HG03159 (cell line): ENCODE measurements at regions not wholly inside any gene's neighbourhood (a gene's known extent, or its start where the extent isn't known, plus 50 kb on each side); places are given as distances from the start of the nearest gene placed in this dataset.
"Not testable (repeated sequence)": the region's sequence is repeated elsewhere in the genome, so short reads cannot be mapped to it uniquely, and the experiment has no call there.

Experiments
- ATAC-seq: cut with Tn5 transposase; IDR thresholded peaks from one replicate; pipeline ENCODE4 v1.9.1; 2021; ENCODE audit warnings: mild to moderate bottlenecking, moderate library complexity; ENCODE audit not compliant: unreplicated experiment

DNA sequence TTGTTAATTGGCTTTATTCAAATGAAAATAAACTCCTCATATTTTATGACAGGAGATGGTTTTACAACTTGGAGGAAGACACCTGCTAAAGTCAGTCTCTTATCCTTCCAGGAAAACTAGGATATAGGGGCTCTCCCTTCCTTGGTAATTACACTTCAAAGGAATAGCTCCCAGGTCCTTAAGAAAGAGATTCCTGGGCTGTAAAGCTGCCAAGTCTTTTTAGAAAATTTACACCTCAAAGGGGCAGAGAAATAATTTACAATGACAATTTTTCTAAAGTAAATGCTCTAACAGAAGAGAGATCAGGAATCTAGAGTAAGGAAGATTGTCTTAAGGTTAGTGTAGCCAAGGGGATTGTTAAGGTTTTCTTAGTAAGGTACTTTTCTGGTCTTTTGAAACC, 1359.0 kb downstream of the OLFM4 start:
- ATAC-seq: no peak

DNA sequence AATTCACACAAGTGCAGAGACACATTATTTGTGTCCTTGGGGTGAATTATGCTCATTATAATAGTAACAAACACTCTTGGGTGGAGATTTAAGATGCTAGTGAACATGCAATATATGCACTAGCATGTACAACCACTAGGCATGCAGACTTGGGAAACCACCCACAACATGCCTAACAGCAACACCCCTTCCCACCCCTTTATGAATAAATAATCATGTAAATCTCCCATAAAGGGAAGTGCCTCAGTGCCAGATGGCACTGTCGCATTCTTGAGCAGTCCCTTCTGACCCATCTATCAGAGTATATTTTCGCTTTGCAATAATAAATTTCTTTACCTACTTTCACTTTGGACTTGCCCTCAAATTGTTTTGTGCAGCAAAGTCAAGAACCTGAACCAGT, 1362.2 kb downstream of the OLFM4 start:
- no peak for ATAC-seq

DNA sequence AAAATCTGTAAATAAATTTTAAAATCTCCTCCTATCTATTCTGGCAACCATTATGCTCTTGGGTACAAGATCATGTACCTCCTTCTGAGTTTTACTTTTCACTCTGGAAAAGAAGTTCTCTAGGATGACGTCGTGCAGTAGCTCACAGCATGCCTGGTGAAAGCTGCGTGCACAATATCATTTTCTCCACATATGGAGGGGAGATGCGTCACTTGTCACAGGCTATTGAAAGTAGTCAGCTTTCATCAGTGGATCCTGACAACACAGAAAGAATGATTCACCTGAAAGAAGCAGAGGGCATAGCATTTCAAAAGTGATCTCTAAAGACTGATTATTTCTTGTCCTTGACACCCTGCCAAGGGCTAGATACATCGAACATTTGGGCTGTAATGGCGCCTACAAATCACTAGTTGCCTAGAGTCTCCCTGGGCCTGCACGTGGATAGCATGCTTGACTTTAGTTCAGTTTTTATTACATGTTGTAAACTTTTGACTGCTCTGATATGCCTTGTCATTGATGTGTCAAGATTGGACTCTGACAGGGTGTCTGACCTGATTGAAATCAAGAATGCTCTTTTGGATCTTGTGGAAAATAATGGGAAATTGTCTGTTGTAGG, 1365.6 kb downstream of the OLFM4 start:
- no peak for ATAC-seq

DNA sequence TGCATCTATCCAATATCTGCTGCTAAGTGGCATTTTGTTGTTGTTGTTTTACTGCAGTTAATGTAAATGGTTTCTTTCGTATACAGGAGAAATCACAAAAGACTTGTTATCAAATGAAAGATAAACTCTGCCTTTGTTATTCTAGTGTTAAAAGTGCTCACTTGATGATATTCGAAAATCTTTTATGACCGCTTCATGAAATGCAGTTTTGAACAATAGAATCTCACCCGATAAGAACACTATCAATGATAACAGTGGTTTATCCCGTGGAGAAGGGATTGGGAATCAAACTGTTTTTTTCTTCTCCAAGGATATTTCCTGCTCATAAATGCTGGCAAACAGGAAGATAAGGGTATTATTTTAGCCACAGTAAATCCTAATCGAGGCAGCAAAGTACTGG, 1366.3 kb downstream of the OLFM4 start:
- ATAC-seq: no peak

DNA sequence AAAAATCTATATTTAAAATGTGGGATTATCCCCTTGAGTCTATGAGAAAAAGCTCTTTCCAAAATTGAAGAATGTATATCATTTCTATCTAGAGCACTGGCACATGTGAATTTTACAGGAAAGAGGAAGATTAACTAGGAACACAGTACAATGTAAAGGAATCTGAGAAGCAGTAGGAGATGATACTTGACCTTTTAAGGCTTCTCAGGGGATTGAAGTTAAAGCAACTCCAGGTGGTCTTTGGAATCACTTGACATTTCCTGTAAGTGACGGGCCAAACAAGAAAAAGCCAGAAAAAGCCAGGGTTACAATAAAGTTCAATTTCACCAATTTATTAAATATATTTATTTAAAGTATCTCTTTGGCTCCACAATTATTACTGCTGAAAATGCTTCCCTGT, 1373.9 kb downstream of the OLFM4 start:
- no peak for ATAC-seq

DNA sequence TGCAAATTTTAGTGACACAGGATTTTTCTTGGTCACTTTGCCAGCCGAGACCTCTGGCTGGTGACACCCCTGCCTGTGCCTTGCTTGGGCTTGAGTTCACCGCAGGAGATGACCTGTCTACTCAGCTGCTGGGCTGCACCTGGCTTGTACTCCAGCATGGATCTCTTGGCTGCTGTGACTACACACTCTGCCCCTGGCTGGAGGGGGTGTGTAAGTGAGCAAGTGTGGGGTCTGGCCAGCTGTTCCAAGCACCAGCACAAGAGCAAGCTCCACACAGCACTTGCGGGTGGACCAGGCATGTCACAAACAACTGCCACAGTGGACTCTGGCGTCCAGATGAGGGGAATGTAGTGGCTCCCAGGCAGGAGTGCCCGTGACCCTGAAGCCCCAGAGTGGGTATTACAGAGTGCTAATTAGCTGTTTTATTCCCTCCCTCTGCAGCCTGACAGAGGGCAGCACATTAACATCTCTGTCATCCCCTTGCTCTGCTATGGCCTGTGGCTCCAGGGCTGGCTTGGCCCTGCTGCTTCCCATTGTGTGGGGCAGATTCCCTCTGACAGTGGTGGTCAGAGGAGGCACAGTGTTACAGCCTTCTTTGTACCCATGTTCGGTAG, 1387.2 kb downstream of the OLFM4 start:
- ATAC-seq: no peak

DNA sequence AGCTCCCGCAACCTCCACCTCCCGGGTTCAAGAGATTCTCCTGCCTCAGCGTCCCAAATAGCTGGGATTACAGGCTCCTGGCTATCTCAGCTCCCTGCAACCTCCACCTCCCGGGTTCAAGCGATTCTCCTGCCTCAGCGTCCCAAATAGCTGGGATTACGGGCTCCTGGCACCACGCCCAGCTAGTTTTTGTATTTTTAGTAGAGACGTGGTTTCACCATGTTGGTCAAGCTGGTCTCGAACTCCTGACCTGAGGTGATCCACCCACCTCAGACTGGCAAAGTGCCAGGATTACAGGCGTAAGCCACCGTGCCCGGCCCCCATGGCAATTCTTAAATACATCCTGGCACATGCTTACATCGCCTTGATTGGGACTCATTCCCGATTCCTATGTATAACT, 1394.3 kb downstream of the OLFM4 start:
- not testable (repeated sequence) for ATAC-seq

DNA sequence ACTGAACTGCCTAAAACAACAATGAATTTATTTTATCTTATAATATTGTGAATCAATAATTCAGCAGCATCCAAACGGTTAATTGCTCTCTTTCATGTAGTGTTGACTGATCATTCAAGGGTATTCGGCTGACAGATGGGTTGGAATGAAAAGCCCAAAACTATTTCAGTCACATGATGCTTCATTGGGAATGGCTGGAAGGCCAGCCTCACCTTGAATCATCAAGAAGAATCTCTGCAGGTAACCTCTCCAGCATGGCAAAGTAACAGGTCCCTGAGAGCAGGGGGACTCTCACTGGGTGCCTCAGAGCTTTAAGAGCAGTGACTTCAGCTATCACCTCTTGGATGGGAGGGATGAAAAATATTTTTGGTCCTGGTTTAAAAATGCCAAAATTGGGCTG, 1395.7 kb downstream of the OLFM4 start:
- no peak for ATAC-seq

DNA sequence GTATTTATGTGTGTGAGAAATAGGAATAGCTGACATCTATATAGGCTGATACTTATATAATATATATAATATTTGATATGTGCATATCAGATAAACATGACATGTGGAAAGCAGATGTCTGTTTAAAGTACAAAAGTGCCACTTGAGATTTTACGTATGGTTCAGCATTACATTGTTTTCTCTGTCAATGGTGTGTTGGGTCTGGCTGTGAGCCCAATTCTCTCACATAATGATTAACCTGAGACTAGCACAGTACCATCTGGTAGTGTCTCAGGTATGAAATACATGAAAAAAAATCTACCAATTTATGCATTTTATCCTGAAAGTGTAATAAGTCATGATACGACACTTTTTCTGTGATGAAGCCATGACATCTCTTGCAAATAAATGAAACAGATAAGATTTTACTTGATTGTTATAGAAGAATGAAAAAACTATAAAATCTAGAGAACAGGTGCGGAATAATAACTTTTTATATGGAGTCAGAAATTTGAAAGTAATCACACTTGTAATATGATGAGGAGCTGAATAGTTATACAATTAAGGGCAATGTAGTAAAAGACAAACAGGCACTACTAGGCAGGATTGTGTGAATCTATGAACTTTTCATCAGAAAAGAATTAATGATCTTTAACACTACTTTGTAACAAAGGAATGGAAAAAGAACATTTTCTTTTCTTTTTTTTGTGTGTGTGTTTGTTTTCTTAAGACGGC, 1405.0 kb downstream of the OLFM4 start:
- ATAC-seq: no peak

DNA sequence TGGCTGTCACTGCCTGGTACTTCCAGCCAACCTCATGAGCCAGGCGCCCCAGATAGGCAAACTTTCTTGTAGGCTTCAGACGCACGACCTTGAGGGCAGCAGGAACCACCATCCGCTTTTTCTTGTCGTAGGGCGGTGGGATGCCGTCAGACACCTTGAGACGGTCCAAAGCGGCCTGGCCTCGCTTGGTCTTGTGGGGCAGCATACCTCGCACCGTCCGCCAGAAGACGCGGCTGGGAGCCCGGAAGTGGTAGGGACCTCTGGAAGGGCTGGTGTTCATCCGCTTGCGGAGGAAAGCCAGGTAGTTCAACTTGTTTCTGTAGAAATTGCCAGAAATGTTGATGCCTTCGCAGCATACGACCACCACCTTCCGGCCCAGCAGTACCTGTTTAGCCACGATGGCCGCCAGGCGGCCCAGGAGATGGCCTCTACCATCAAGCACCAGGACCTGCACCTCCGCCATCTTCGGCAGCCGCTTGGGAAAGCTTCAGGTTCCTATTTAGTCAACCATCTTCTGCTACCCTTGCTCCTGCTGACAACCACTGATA, 1412.3 kb downstream of the OLFM4 start:
- not testable (repeated sequence) for ATAC-seq

DNA sequence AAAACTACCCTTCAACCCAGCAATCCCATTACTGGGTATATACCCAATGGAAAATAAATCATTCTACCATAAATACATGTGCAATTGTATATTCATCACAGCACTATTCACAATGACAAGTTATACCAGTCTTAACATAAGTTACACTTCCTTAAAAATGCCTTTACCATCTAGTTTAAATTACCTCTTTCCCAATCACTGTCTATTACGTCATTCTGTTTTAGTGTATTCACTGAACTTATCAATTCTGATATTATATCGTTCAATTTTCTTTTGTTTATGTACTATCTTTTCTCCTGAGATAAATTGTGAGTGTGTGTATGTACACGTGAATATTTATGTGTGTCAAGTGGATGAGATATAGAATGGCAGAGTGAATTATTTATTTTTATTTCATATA, 1416.8 kb downstream of the OLFM4 start:
- no peak for ATAC-seq

DNA sequence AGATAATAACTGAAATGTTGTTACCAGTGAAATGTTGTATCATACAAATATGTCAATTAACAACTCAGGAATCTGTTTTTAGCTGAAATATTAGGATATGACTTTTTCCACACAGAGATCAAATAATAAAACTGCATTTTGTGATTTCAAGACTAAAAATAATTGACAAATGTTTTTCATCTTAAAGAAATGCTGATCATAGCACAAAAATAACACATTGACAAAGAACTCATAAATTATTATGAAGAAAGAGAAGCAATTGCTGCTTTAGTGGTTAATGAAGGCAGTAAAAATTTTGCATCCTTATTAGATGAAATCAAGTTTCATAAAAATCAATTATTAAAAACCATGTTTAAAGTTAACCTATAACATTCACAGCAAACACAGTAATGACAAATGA, 1417.3 kb downstream of the OLFM4 start:
- ATAC-seq: no peak

DNA sequence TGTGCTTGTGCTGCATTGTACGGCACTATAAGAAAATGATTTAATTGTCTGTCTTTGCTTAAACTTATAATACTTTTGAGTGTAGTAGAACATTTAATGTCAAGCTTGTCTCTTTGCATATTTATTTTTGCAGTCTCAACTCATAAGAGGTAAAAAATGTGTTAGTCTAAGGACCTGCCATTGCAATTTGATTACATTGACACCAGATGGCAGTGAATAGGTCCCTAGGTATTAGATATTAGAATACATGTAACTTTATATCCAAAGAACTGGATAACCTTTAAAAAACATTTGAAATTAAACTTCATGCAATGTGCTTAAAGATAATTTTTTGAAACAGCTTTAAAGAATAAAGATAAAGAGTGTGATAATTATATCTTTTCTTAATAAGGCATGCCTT, 1421.3 kb downstream of the OLFM4 start:
- no peak for ATAC-seq

DNA sequence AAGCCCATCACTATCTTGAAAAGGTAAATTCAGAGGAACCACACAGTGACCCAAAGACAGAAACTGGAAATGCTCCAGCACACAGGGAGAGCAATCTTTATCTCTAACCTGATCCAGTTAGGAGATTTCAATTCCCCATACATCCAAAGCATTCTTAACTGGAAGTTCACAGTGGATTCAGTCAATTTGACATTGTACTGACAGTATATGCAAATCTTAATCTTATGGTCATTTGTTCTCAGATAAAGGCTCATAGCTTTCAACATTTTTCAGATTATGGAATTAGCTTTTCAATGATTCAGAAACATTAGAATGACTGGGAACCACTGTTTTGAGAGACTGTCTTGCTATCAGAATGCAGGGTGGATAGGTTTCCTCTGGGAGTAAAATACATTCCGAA, 1455.6 kb downstream of the OLFM4 start:
- no peak for ATAC-seq

DNA sequence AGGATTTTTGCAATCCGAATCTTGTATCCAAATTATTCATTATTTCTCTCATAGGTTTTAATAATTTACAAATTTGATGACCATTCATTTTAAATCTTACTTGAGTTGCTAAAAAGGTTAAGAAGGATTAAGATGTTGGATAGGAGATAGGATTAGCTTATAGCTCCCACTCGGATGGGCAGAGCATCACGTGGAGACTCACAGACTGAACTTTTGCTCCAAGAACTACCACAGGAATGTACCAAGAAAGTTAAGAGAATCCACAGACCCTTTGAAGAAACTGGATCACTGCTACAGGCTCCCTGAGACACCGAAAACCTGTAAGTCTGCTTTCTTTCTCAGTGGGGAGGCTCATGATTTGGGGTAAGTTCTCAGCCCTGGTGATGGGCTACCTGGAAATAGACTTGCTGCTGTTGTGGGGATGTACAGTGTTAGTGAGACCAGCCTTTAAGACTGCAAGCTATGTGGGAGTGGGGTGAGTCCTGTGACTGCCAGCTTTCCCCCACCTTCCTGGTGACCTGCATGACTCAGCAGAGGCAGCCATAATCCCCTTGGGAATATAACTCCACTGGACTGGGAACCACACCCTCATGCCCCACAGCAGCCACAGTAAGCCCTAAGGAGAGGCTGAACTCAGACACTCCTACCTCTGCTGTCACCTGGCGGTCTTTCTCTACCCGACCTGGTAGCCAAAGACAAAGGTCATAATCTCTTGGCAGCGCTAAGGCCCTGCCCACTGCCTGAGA, 1458.0 kb downstream of the OLFM4 start:
- no peak for ATAC-seq

DNA sequence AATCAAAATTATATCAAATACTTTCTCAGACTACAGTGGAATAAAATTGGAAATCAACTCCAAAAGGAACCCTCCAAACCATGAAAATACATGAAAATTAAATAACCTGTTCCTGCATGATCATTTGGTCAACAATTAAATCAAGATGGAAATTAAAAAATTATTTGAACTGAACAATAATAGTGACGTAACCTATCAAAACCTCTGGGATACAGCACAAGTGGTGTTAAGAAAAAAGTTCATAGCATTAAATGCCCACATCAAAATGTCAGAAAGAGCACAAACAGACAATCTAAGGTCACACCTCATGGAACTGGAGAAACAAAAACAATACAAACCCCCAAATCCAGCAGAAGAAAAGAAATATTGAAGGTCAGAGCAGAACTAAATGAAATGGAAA, 1460.7 kb downstream of the OLFM4 start:
- ATAC-seq: no peak

DNA sequence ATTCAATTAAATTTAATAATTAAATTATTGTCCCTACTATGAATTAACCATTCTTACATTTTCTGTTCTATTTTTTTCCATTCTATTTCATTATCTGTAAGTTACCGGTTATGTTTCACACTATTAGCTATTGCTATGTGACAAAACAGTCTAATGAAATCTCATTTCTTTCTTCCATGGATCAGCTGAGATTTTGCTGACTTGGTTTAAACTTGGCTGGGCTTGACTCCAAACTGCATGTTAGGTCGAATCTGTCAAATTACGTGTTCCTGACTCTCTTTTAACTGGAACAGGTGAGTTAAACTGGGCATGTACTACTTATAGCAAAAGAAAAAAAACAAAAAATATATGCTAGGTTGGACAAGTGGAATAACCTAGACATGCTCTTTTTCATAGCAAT, 1464.4 kb downstream of the OLFM4 start:
- ATAC-seq: no peak

DNA sequence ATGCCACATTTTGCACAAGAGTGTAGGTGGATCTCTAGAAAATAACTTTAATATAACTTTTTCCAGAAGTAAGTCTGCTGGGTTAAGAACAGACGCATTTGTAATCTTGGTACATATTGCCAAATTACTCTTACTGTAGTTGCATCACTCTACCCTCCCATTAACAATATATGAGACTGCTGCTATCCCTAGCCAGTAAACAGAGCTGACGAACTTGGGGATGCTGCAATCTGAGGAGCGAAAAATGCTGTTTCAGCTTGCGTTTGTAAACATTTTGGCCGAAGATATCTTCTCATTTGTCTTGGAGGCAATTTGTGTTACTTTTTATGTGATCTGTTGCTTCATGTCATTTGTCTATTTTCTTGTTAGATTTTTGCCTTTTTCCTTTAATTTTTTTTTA, 1482.8 kb downstream of the OLFM4 start:
- ATAC-seq: no peak

DNA sequence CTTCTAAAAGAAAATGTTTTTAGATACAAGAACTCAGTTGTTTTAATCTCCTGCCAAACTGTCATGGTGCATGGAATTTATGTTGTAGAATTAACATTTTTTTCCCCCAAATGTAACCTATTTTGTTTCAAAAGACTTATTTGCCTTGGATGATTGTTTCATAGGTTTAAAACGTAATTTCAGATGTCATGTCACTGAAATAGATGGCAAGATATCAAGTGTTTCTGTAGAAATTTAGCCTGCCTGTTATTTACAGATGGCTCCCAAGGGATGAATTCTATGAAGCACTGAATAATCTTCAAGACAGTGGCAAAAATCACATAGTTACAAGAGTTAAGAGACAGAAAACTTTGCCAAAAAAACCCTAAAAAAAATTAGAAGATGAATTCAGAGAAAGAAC, 1484.6 kb downstream of the OLFM4 start:
- no peak for ATAC-seq

DNA sequence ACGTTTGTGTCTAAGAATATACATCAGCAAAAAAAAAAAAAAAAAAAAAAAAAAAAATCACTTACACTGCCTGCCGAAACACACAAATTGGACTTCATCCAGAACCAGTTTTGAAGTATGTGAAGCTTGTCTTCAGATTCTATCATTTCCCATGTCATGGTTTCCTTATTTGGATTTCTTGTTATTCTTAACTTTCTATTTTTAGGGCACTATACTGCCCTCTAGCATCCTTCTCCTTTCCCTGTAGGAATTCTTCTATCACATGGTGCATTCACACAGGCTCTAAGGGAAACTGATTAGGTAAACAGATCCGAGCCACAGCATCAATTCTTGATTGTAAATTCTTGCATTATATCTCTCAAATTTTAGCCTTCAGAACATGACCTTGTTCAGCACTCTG, 1507.5 kb downstream of the OLFM4 start:
- ATAC-seq: no peak

DNA sequence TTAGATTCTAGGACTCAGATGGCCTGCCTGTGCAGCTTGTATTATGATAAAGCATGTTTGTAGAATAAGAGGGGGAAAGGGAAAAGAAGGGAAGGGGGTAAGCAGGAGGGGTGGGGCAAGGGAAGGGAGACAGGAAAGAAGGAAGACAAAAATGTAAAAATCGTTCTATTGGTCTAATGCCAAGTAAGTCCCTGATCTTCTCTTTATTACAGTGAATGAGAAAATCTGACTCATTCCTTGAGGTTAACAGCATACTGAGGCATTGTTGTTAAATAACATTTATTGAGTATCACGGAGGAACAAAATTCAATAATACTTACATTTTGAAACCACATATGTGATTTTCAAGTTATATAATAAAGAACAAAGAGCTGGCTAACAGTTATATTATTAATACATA, 1534.7 kb downstream of the OLFM4 start:
- ATAC-seq: no peak

DNA sequence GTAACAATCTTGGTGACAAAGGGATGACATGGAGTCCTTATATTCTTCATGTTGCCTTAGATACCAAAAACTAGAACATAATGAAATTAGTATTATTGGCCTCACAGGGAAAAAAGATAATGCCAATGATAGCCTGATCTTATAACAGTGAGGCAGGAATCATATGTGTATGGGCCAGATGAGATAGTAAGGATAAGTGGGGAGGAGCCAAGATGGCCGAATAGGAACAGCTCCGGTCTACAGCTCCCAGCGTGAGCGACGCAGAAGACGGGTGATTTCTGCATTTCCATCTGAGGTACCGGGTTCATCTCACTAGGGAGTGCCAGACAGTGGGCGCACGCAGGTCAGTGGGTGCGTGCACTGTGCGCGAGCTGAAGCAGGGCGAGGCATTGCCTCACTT, 1543.4 kb downstream of the OLFM4 start:
- ATAC-seq: not testable (repeated sequence)
